PC-9 (cell line): ENCODE measurements at regions not wholly inside any gene's neighbourhood (a gene's known extent, or its start where the extent isn't known, plus 50 kb on each side); places are given as distances from the start of the nearest gene placed in this dataset.
A peak's percentile ranks its signal among the peaks of the same experiment; 100 is the strongest.

Experiments
- BruUV-seq: library from RNA; stranded (reverse); fragments of 400-500 nt; replicated peaks from 2 replicates; lab custom pipeline; 2021; lab: Mats Ljungman, UMichigan
- CTCF ChIA-PET: fragments of 300-600 bp; sonication (Branson Sonifier 250); formaldehyde crosslinking; loops from one replicate; lab custom pipeline; 2022; ENCODE audit warnings: antibody characterized with exemption; lab: Charles Lee
- POLR2A ChIA-PET: fragments of 300-600 bp; sonication (Branson Sonifier 250); formaldehyde crosslinking; loops from one replicate; lab custom pipeline; 2022; ENCODE audit warnings: antibody characterized with exemption; ENCODE audit not compliant: unreplicated experiment; lab: Charles Lee
- DNase-seq, 2 experiments: peaks; one replicate each; pipeline versions ENCODE4 v3.0.0 to v3.0.0-alpha.2; 2015 to 2022; ENCODE audit warnings: mixed read lengths in 1 of 2
- H2AFZ ChIP-seq: fragments of 200-600 bp; sonication (generic); 2 replicates; pipeline ENCODE4 v1.8.1; 2017; ENCODE audit warnings: antibody characterized with exemption
- H3F3A ChIP-seq: fragments of 200-600 bp; sonication (generic); 2 replicates; pipeline ENCODE4 v1.8.1; 2017; ENCODE audit warnings: antibody characterized with exemption, mild to moderate bottlenecking, low read depth; ENCODE audit not compliant: insufficient read depth
- H3K27ac ChIP-seq: fragments of 200-600 bp; sonication (generic); 2 replicates; pipeline ENCODE4 v1.6.1; 2016; ENCODE audit warnings: mixed run types
- H3K27me3 ChIP-seq: fragments of 200-600 bp; sonication (generic); 2 replicates; pipeline ENCODE4 v1.6.1; 2016; ENCODE audit warnings: low read depth, mixed run types; ENCODE audit not compliant: insufficient read depth
- H3K36me3 ChIP-seq: fragments of 200-600 bp; sonication (generic); 2 replicates; pipeline ENCODE4 v1.6.1; 2016; ENCODE audit warnings: low read depth, mixed run types
- H3K4me1 ChIP-seq: fragments of 200-600 bp; sonication (generic); replicated peaks from 2 replicates; pipeline ENCODE4 v1.6.1; 2016; ENCODE audit warnings: mixed run types; ENCODE audit not compliant: insufficient read depth
- H3K4me2 ChIP-seq: fragments of 200-600 bp; sonication (generic); 2 replicates; pipeline ENCODE4 v1.6.1; 2017; ENCODE audit warnings: mixed run types
- H3K4me3 ChIP-seq: fragments of 200-600 bp; sonication (generic); 2 replicates; pipeline ENCODE4 v1.6.1; 2016; ENCODE audit warnings: mixed run types
- H3K79me2 ChIP-seq: fragments of 200-600 bp; sonication (generic); 2 replicates; pipeline ENCODE4 v1.6.1; 2017; ENCODE audit warnings: low read depth, mixed run types
- H3K9me2 ChIP-seq: fragments of 200-600 bp; sonication (generic); 2 replicates; pipeline ENCODE4 v1.8.1; 2017; ENCODE audit warnings: mild to moderate bottlenecking; ENCODE audit not compliant: insufficient read depth
- H3K9me3 ChIP-seq: fragments of 200-600 bp; sonication (generic); 2 replicates; pipeline ENCODE4 v1.8.1; 2016; ENCODE audit warnings: low read depth; ENCODE audit not compliant: insufficient read depth
- H4K20me1 ChIP-seq: fragments of 200-600 bp; sonication (generic); 2 replicates; pipeline ENCODE4 v1.8.1; 2017; ENCODE audit not compliant: insufficient read depth
- CTCF ChIP-seq: fragments of 200-600 bp; sonication (generic); conservative IDR thresholded peaks from 2 replicates; pipeline ENCODE4 v1.6.1; 2017; ENCODE audit warnings: mixed run types, antibody characterized with exemption, mild to moderate bottlenecking, moderate library complexity
- EZH2 ChIP-seq: fragments of 200-600 bp; sonication (generic); IDR thresholded peaks from 2 replicates; pipeline ENCODE4 v1.8.0; 2017; ENCODE audit warnings: antibody characterized with exemption, low read depth
- intact Hi-C: fragments of 100-400 bp; cut with micrococcal nuclease; formaldehyde crosslinking; loops from one replicate; pipeline ENCODE4 v1.10.0; 2022; ENCODE audit not compliant: unreplicated experiment

GRCh38 chr17:62892061-62892675 is 73.9 kb upstream of the TANC2 start:
- Histone ChIP-seq H3K27me3 (no peaks in the 10 kb centered on the region), H3K9me2 (no peaks in the 10 kb centered on the region)
- POLR2A ChIA-PET = interaction anchor here (0.6 to 0.7 kb wide), 4 partner anchors 16 to 270 kb away, joined by 3 to 9 read pairs (median 6); no protein-coding TSS in a partner anchor

GRCh38 chr17:62891659-62892058 is 74.4 kb upstream of the TANC2 start:
- peak overlapping the region; percentile 52 for H3K4me2 ChIP-seq
- H2AFZ ChIP-seq = no peak overlapping the region
- ChIA-PET CTCF (interaction anchor here (0.6 kb wide), 1 partner anchor 104 kb away, joined by 4 read pairs; no protein-coding TSS in a partner anchor), POLR2A (interaction anchor here (0.6 to 0.7 kb wide), 3 partner anchors 16 to 269 kb away, joined by 3 to 7 read pairs (median 4); no protein-coding TSS in a partner anchor)
- H3K27ac ChIP-seq = 0 out of 2 replicates have a peak overlapping the region, but pooled peaks have one; percentile 81
- no peak for DNase-seq
- H3K79me2 ChIP-seq = no peaks in the 10 kb centered on the region
- no peaks in the 10 kb centered on the region for H3K27me3 ChIP-seq
- TF ChIP-seq EZH2 (no peak), CTCF (no peak)
- no peaks in the 10 kb centered on the region for H3K36me3 ChIP-seq
- H3K4me1 ChIP-seq = peaks cover 44% of the 10 kb centered on the region
- peaks cover 15% of the 10 kb centered on the region for H3K9me3 ChIP-seq
- H3K4me3 ChIP-seq = no peak overlapping the region
- peaks cover 38% of the 10 kb centered on the region for H3F3A ChIP-seq
- no peaks in the 10 kb centered on the region for H4K20me1 ChIP-seq
- no TSS peak for BruUV-seq
- intact Hi-C loops = loop anchor here (10.0 kb wide), 2 partner anchors 67 to 187 kb away; no protein-coding TSS in a partner anchor
- no peaks in the 10 kb centered on the region for H3K9me2 ChIP-seq

More at GRCh38 chr17:62892061-62892675, 73.9 kb upstream of the TANC2 start:
- peaks cover 15% of the 10 kb centered on the region for H3K9me3 ChIP-seq
- DNase-seq = peak in 1 of 2 experiments; percentile 38
- intact Hi-C loops = loop anchor here (10.0 kb wide), 2 partner anchors 67 to 187 kb away; no protein-coding TSS in a partner anchor
- no peaks in the 10 kb centered on the region for H3K36me3 ChIP-seq
- no TSS peak for BruUV-seq
- H2AFZ ChIP-seq = no peak overlapping the region
- no peaks in the 10 kb centered on the region for H3K79me2 ChIP-seq
- H3K4me2 ChIP-seq = peak overlapping the region; percentile 52
- no peaks in the 10 kb centered on the region for H4K20me1 ChIP-seq
- CTCF ChIA-PET = interaction anchor here (0.6 kb wide), 2 partner anchors 77 to 105 kb away, joined by 4 read pairs; no protein-coding TSS in a partner anchor
- TF ChIP-seq EZH2 (no peak), CTCF (no peak)
- H3K27ac ChIP-seq = peak overlapping the region; percentile 81
- H3F3A ChIP-seq = peaks cover 35% of the 10 kb centered on the region
- H3K4me3 ChIP-seq = no peak overlapping the region; the same call in 1 of the 2 replicates
- peaks cover 44% of the 10 kb centered on the region for H3K4me1 ChIP-seq

- no TSS peak for BruUV-seq
- POLR2A ChIA-PET = no interaction called here
- H3F3A ChIP-seq = peaks cover 34% of the 10 kb centered on the region
- H2AFZ ChIP-seq = no peak overlapping the region
- no peaks in the 10 kb centered on the region for H3K27me3 ChIP-seq
- TF ChIP-seq EZH2 (no peak), CTCF (no peak)
- DNase-seq = no peak
- H3K36me3 ChIP-seq = no peaks in the 10 kb centered on the region
- H3K27ac ChIP-seq = no peak overlapping the region
- no peaks in the 10 kb centered on the region for H3K9me2 ChIP-seq
- peaks cover 15% of the 10 kb centered on the region for H3K9me3 ChIP-seq
- H3K79me2 ChIP-seq = no peaks in the 10 kb centered on the region
- intact Hi-C loops = no loop called here
- H3K4me2 ChIP-seq = peak overlapping the region; percentile 5; the same call in 1 of the 2 replicates
- H3K4me3 ChIP-seq = no peak overlapping the region
- H4K20me1 ChIP-seq = no peaks in the 10 kb centered on the region
- CTCF ChIA-PET = no interaction called here
- peaks cover 41% of the 10 kb centered on the region for H3K4me1 ChIP-seq
Measured at GRCh38 chr17:62888765-62889164, 77.3 kb upstream of the TANC2 start.
